ENCODE measurements at regions not wholly inside any gene's neighbourhood (a gene's known extent, or its start where the extent isn't known, plus 50 kb on each side); places are given as distances from the start of the nearest gene placed in this dataset.

GRCh38 chr11:87398931-87399330 lies 361.2 kb downstream of the TMEM135 start:
- TF ChIP-seq, protein P1, sequence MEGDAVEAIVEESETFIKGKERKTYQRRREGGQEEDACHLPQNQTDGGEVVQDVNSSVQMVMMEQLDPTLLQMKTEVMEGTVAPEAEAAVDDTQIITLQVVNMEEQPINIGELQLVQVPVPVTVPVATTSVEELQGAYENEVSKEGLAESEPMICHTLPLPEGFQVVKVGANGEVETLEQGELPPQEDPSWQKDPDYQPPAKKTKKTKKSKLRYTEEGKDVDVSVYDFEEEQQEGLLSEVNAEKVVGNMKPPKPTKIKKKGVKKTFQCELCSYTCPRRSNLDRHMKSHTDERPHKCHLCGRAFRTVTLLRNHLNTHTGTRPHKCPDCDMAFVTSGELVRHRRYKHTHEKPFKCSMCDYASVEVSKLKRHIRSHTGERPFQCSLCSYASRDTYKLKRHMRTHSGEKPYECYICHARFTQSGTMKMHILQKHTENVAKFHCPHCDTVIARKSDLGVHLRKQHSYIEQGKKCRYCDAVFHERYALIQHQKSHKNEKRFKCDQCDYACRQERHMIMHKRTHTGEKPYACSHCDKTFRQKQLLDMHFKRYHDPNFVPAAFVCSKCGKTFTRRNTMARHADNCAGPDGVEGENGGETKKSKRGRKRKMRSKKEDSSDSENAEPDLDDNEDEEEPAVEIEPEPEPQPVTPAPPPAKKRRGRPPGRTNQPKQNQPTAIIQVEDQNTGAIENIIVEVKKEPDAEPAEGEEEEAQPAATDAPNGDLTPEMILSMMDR (conservative IDR thresholded peaks at IDR 0.05 in 1 of 2, IDR thresholded peaks at IDR 0.05 in 1 of 2; ENCODE audit: low read depth in 1 of 2, low read length in 2 of 2): no peak
- TF ChIP-seq EZH2 (IDR thresholded peaks at IDR 0.05; ENCODE audit: low read length, missing control alignments): no peak
